Skeletal muscle tissue (tissue), 3 donors: ENCODE measurements at regions not wholly inside any gene's neighbourhood (a gene's known extent, or its start where the extent isn't known, plus 50 kb on each side); places are given as distances from the start of the nearest gene placed in this dataset.

Experiments used
- H3K27ac ChIP-seq: one replicate; pipeline ENCODE4 v1.7.0; 2013; ENCODE audit warnings: mild to moderate bottlenecking, low read depth, low read length, inconsistent platforms
- H3K27me3 ChIP-seq, 3 donors: one replicate each; pipeline ENCODE4 v1.7.0; 2013; ENCODE audit warnings: low read length in 3 of 3; ENCODE audit not compliant: control insufficient read depth in 3 of 3, insufficient read depth in 3 of 3
- H3K36me3 ChIP-seq, 3 donors: one replicate each; pipeline ENCODE4 v1.7.0; 2013; ENCODE audit warnings: low read length in 3 of 3; ENCODE audit not compliant: control insufficient read depth in 3 of 3, insufficient read depth in 3 of 3
- H3K4me1 ChIP-seq, 3 donors: one replicate each; pipeline ENCODE4 v1.7.0; 2013; ENCODE audit warnings: low read length in 3 of 3, mild to moderate bottlenecking in 3 of 3; ENCODE audit not compliant: control insufficient read depth in 3 of 3, insufficient read depth in 3 of 3
- H3K4me3 ChIP-seq, 3 donors: one replicate each; pipeline ENCODE4 v1.7.0; 2013; ENCODE audit warnings: low read length in 3 of 3
- H3K9ac ChIP-seq, 3 donors: one replicate each; pipeline ENCODE4 v1.7.0; 2013; ENCODE audit warnings: low read length in 3 of 3, mild to moderate bottlenecking in 3 of 3, moderate library complexity in 2 of 3, low read depth in 1 of 3
- H3K9me3 ChIP-seq, 3 donors: one replicate each; pipeline ENCODE4 v1.7.0; 2013; ENCODE audit warnings: low read length in 3 of 3; ENCODE audit not compliant: control insufficient read depth in 3 of 3
- donor health status: Osteomylitis.

DNA sequence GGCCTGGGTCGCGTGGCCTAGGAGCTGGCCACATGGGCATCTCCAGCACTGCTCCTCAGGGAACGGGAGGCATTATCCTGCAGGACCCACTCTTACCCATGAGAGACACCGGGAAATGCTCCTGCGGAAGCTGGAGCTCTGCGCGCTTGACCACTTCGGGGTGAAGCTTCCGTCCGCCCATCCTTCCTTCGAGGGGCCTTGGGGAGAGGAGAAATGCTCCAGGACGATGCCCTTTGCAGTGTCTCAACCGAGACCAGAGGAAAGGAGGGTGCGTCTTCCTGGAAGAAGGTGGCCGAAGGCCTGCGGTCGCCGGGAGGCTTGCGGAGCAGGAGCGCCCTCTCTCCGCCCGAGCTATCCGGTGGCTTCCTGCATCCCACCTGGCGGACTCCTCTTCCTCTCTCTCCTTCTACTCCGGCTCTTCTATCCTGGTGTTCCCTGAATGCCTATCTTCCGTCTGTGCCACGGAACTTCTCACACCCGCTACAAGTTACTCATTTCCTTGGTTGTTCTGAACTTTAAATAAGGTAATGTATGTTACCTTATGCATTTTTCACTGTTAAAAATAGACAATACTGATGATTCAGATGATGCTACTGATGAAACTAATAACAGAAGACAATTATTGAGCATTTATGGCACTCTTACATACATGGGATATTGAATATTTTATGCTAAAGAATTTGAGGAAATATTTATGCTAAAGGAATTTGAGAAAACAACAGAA lies 91.4 kb downstream of the PRKAB2 start:
- H3K36me3 ChIP-seq, result no peaks in the 10 kb centered on the region
- no peak overlapping the region for H3K9ac ChIP-seq
- no peak overlapping the region for H3K4me3 ChIP-seq
- peaks cover 66 to 73% (median 71%) of the 10 kb centered on the region in 3 donors for H3K27me3 ChIP-seq
- no peak overlapping the region for H3K27ac ChIP-seq
- peaks cover 17 to 41% (median 25%) of the 10 kb centered on the region in 3 donors for H3K4me1 ChIP-seq
- no peaks in the 10 kb centered on the region for H3K9me3 ChIP-seq

DNA sequence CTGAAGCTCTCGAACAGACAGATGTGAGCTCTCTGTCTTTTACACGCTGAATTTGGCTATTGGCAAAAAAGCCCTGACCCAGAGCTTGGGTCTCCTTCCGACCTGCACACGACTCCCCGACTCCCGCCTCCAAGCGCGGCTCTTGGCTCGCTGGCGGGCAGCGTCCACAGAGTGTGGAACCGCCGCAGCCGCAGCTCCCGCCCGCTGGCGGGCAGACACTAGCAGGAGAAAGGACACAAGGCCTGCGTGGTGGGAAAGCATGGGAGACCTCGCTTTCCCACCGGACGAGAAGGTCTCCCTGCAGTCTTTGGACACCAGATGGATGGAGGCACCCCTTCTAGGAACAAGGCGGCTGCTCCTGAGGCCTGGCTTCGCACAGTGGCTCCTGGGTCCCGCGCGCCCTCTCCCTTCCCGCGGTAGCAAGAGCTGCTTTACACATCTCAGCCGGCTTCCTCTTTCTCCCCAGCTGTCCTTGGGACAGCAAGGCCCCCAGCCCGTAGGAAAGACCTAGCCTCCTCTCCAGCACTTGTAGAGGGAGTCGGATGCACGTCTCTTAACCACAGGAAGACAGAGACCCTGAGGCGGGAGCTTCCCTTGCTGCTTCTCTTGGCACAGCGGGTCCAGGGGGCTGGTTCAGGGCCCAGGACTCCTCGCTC lies 92.1 kb downstream of the PRKAB2 start:
- Histone ChIP-seq H3K36me3 (no peaks in the 10 kb centered on the region), H3K9ac (no peak overlapping the region), H3K4me1 (peaks cover 17 to 41% (median 25%) of the 10 kb centered on the region in 3 donors), H3K27ac (no peak overlapping the region), H3K9me3 (no peaks in the 10 kb centered on the region), H3K4me3 (peak overlapping the region in 2 of 3 donors; percentile 15 to 29), H3K27me3 (peaks cover 73 to 76% (median 75%) of the 10 kb centered on the region in 3 donors)

DNA sequence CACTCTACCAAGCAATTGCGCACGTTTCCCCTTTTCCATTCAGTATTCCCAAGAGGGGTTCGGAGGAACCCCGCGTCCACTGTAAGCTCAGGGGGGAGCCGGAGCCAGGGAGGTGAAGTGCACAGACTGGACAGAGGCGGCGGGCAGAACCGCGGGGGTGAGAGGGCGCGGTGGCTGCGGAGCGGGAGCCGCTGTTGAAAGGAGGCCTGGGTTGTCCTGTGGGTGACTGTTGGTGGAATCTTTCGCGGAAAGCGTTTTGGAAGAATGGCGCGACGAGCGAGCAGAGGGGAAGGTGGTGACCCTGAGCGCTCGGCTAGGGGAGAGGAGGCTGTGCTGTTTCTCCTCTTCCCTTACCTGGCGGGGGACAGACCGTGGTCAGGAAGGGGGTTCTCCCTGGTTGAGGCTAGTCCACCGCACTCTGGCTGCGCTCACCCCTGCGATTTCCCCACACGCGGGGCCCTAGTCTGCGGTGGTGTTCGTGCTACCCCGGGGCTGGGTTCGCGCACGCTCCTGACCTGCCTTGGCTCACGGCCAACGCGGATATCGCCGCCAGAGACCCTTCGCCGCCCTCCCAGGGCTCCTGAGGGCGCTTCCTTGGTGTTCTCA lies 92.8 kb downstream of the PRKAB2 start:
- no peak overlapping the region for H3K9ac ChIP-seq
- H3K27me3 ChIP-seq, result peaks cover 72 to 77% (median 77%) of the 10 kb centered on the region in 3 donors
- H3K27ac ChIP-seq, result no peak overlapping the region
- peaks cover 11 to 36% (median 25%) of the 10 kb centered on the region in 3 donors for H3K4me1 ChIP-seq
- no peaks in the 10 kb centered on the region for H3K36me3 ChIP-seq
- H3K4me3 ChIP-seq, result peak overlapping the region in 2 of 3 donors; percentile 15 to 29
- H3K9me3 ChIP-seq, result no peaks in the 10 kb centered on the region

DNA sequence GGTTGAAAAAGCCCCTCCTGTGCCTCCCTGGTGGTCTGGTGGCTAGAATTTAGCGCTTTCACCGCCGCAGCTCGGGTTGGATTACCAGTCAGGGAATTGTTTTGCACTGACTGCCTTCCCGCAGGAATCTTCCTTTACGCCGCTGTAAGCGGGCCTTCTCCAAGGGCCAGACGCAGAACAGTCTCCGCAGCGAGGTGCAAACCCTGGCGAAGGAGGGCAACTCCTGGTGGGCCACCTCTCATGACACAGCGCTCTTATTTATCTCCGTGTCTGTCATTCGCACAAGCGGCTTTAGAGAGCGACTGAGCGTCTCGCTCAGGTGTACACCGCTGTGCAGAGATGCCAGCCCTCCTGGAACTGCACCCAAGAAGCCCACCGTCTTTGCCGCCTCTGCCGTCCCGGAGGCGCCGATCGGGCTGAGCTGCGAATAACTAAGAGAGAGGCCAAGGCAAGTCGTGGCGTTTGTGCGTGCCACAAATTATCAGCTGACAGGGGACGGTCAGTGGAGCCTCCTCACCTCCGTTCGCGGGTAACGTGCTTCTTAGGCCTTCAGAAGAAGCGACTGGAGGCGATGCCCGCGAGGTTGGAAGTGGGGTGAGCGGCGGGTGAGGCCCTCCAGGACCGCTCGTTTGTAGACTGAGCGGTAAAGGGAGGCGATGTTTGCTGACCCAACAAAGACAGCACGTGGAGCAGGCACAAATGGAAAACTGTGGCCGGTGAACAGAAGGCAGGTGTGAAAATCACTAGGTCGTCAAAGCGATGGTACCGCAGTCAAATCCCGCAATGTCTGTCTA lies 93.5 kb downstream of the PRKAB2 start:
- H3K4me1 ChIP-seq, result peaks cover 5 to 30% (median 21%) of the 10 kb centered on the region in 3 donors
- H3K27me3 ChIP-seq, result peaks cover 73 to 76% (median 75%) of the 10 kb centered on the region in 3 donors

DNA sequence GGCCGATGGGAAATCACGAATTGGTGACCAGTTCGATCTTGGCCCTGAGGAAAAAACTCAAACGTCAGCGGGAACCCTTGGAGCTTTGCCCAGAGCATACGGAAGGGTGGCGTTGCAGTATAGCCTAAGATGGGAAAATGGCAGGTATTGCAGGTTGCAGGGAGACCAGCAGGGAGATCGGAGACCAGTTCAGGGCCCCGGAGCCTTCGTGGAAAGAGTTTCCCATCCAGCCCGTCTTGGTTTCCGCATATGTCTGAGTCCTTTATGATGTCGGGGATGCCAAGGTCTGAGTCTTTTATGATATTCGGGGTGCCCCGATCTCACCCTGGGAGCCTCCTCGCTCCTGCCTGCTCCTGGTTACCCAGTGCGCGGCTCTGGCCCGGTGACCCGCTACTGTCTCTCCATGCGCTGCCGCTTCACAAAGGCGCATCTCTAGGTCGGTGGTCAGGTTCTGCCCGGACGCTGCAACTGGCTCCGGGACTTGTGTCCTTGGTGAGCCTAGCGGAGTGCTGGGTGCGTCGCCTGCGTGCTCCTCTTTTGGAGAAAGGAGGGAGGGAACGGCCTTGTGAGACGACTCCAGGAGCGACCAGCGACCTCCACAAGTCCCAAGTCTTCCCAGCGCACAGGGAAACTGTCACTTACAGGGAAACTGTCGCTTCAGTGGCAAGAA lies 94.2 kb downstream of the PRKAB2 start:
- Histone ChIP-seq H3K4me1 (peaks cover 5 to 30% (median 21%) of the 10 kb centered on the region in 3 donors), H3K9ac (no peak overlapping the region), H3K27me3 (peaks cover 74 to 78% (median 77%) of the 10 kb centered on the region in 3 donors), H3K4me3 (peak overlapping the region in 1 of 3 donors; percentile 6), H3K9me3 (no peaks in the 10 kb centered on the region), H3K36me3 (no peaks in the 10 kb centered on the region), H3K27ac (no peak overlapping the region)

More for the DNA sequence above, 93.5 kb downstream of the PRKAB2 start:
- no peaks in the 10 kb centered on the region for H3K36me3 ChIP-seq
- H3K27ac ChIP-seq, result no peak overlapping the region
- H3K9me3 ChIP-seq, result no peaks in the 10 kb centered on the region
- no peak overlapping the region for H3K9ac ChIP-seq
- no peak overlapping the region for H3K4me3 ChIP-seq

DNA sequence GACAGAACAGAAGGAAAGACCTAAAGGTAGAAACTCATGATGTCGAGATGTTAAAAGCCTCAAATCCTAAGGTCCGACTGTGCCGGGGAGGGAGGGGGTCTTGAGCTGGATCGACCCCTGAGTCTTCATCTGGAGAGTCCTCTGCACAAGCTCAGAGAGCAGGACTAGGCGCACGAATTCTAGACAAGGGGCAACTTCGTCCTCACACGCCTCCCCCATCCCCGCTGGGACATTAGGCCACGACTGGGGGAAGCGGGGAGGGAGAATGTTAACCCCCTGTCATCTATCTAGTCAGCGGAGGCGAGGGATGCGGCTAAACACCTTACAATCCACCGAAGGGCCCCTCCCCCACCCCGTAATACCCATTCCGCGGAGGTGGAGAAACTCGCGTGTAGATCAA lies 94.7 kb downstream of the PRKAB2 start:
- H3K27me3 ChIP-seq, result peaks cover 80 to 82% (median 81%) of the 10 kb centered on the region in 3 donors
- H3K27ac ChIP-seq, result no peak overlapping the region
- no peak overlapping the region for H3K4me3 ChIP-seq
- no peaks in the 10 kb centered on the region for H3K36me3 ChIP-seq
- H3K9me3 ChIP-seq, result no peaks in the 10 kb centered on the region
- no peak overlapping the region for H3K9ac ChIP-seq
- H3K4me1 ChIP-seq, result peaks cover 5 to 30% (median 21%) of the 10 kb centered on the region in 3 donors

DNA sequence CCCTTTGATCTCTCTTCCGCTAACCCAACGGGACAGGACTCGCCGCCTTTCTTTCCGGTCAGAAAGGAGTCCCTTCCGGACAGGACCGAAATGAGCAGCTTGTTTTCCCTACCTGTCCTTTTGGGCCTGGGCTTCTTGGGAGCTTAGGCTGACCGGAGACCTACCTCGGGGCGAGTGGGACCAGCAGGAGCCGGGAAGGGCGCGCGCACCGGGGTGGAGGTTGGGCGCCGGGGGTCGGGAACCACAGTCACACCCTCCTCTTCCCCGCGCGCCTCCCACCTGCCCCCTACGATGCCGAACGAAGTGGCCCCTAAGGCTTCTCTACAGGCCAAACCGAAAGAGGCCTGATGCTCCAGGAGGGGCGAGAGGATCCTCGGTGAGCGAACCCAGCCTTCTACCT lies 95.2 kb downstream of the PRKAB2 start:
- Histone ChIP-seq H3K27ac (no peak overlapping the region), H3K4me1 (peaks cover 5 to 30% (median 21%) of the 10 kb centered on the region in 3 donors), H3K36me3 (no peaks in the 10 kb centered on the region), H3K4me3 (no peak overlapping the region), H3K27me3 (peaks cover 81 to 86% (median 83%) of the 10 kb centered on the region in 3 donors), H3K9ac (no peak overlapping the region), H3K9me3 (no peaks in the 10 kb centered on the region)

DNA sequence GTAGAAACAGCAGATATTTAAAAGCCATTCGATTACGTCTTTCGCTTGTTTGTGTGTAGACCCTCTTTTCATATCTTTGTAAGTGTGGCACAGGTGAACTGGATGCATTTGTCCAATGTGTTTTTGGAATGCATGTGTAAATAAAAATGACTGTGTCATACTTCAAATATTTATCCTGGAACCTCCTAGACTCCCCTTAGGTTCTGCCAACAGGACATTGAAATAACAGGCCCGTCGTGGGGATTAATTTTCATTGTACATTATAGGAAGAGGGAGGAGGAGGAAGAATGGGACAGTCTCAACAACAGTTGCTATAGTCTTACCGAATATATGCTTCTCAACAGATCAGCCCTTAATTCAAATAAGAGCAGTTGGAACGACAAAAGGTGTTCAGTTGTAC lies 95.8 kb downstream of the PRKAB2 start:
- Histone ChIP-seq H3K9ac (no peak overlapping the region), H3K4me1 (peaks cover 5 to 30% (median 21%) of the 10 kb centered on the region in 3 donors), H3K36me3 (no peaks in the 10 kb centered on the region), H3K4me3 (no peak overlapping the region), H3K27ac (no peak overlapping the region), H3K9me3 (peaks cover 0 to 2% (median 0%) of the 10 kb centered on the region in 3 donors), H3K27me3 (peaks cover 88 to 90% (median 89%) of the 10 kb centered on the region in 3 donors)
